ENCODE measurements at regions not wholly inside any gene's neighbourhood (a gene's known extent, or its start where the extent isn't known, plus 50 kb on each side); places are given as distances from the start of the nearest gene placed in this dataset.
"Not testable (repeated sequence)": the region's sequence is repeated elsewhere in the genome, so short reads cannot be mapped to it uniquely, and the experiment has no call there.

- Histone ChIP-seq H3K36me3 (no peaks in the 10 kb centered on the region), H3K27ac (no peak overlapping the region), H3K4me3 (no peak overlapping the region), H3K9me3 (no peaks in the 10 kb centered on the region), H3K4me1 (replicated peaks) (no peaks in the 10 kb centered on the region), H3K27me3 (replicated peaks; ENCODE audit: insufficient read depth) (no peaks in the 10 kb centered on the region)
- DNase-seq (ENCODE audit: low spot score), result no peak
- intact Hi-C loops (cut with DNase I), result no loop called here
- no peak for TF ChIP-seq POLR2A (IDR thresholded peaks at IDR 0.05)
- TF ChIP-seq CTCF (IDR thresholded peaks at IDR 0.05), result no peak
- TF ChIP-seq POLR2AphosphoS5 (IDR thresholded peaks at IDR 0.05), result no peak
- 97% methylated on average over 20 of the region's 20 CpGs for WGBS
Observed at GRCh38 chr3:15877813-15878212, 80.0 kb upstream of the ANKRD28 start.

- H3K36me3 ChIP-seq; intact Hi-C loops (cut with DNase I); H3K4me1 ChIP-seq (replicated peaks); H3K9me3 ChIP-seq; H3K4me3 ChIP-seq; H3K27me3 ChIP-seq (replicated peaks; ENCODE audit: insufficient read depth); DNase-seq (ENCODE audit: low spot score); H3K27ac ChIP-seq: not testable (repeated sequence)
- WGBS, result 89% methylated on average over 3 of the region's 3 CpGs
Observed at GRCh38 chr3:15879787-15880186, 82.0 kb upstream of the ANKRD28 start.

GRCh38 chr3:15882577-15882976 lies 84.8 kb upstream of the ANKRD28 start:
- H3K9me3 ChIP-seq, result no peaks in the 10 kb centered on the region
- no peak overlapping the region for H3K4me3 ChIP-seq
- no peaks in the 10 kb centered on the region for H3K27me3 ChIP-seq (replicated peaks; ENCODE audit: insufficient read depth)
- DNase-seq (ENCODE audit: low spot score), result no peak
- WGBS, result 41% methylated on average over 2 of the region's 2 CpGs
- no peaks in the 10 kb centered on the region for H3K4me1 ChIP-seq (replicated peaks)
- no peak for TF ChIP-seq POLR2AphosphoS5 (IDR thresholded peaks at IDR 0.05)
- no peak for TF ChIP-seq POLR2A (IDR thresholded peaks at IDR 0.05)
- no peak for TF ChIP-seq CTCF (IDR thresholded peaks at IDR 0.05)
- intact Hi-C loops (cut with DNase I), result no loop called here
- no peaks in the 10 kb centered on the region for H3K36me3 ChIP-seq
- no peak overlapping the region for H3K27ac ChIP-seq

- H3K9me3 ChIP-seq, result no peaks in the 10 kb centered on the region
- H3K36me3 ChIP-seq, result no peaks in the 10 kb centered on the region
- intact Hi-C loops (cut with DNase I), result no loop called here
- no peaks in the 10 kb centered on the region for H3K4me1 ChIP-seq (replicated peaks)
- TF ChIP-seq POLR2AphosphoS5 (IDR thresholded peaks at IDR 0.05) (no peak), CTCF (IDR thresholded peaks at IDR 0.05) (no peak), POLR2A (IDR thresholded peaks at IDR 0.05) (no peak)
- H3K4me3 ChIP-seq, result no peak overlapping the region
- no peak for DNase-seq (ENCODE audit: low spot score)
- H3K27me3 ChIP-seq (replicated peaks; ENCODE audit: insufficient read depth), result no peaks in the 10 kb centered on the region
- 95% methylated on average over 1 of the region's 1 CpG for WGBS
- no peak overlapping the region for H3K27ac ChIP-seq
Observed at GRCh38 chr3:15884132-15884531, 86.4 kb upstream of the ANKRD28 start.

- DNase-seq (ENCODE audit: low spot score), result no peak
- H3K27me3 ChIP-seq (replicated peaks; ENCODE audit: insufficient read depth), result no peaks in the 10 kb centered on the region
- no peak overlapping the region for H3K4me3 ChIP-seq
- TF ChIP-seq POLR2AphosphoS5 (IDR thresholded peaks at IDR 0.05) (no peak), CTCF (IDR thresholded peaks at IDR 0.05) (no peak)
- no peak overlapping the region for H3K27ac ChIP-seq
- H3K9me3 ChIP-seq, result no peaks in the 10 kb centered on the region
- H3K4me1 ChIP-seq (replicated peaks), result no peaks in the 10 kb centered on the region
- no peaks in the 10 kb centered on the region for H3K36me3 ChIP-seq
- intact Hi-C loops (cut with DNase I), result no loop called here
Observed at GRCh38 chr3:15886521-15886920, 88.7 kb upstream of the ANKRD28 start.

GRCh38 chr3:15887261-15887660 lies 89.5 kb upstream of the ANKRD28 start:
- Histone ChIP-seq H3K27me3 (replicated peaks; ENCODE audit: insufficient read depth) (no peaks in the 10 kb centered on the region), H3K4me1 (replicated peaks) (no peaks in the 10 kb centered on the region), H3K36me3 (no peaks in the 10 kb centered on the region), H3K27ac (no peak overlapping the region), H3K9me3 (no peaks in the 10 kb centered on the region), H3K4me3 (no peak overlapping the region)
- TF ChIP-seq POLR2AphosphoS5 (IDR thresholded peaks at IDR 0.05) (no peak), CTCF (IDR thresholded peaks at IDR 0.05) (no peak), POLR2A (IDR thresholded peaks at IDR 0.05) (no peak)
- DNase-seq (ENCODE audit: low spot score), result no peak
- intact Hi-C loops (cut with DNase I), result no loop called here

Data from prostate gland (tissue), 2 donors.